SK-N-SH (cell line): ENCODE measurements at regions not wholly inside any gene's neighbourhood (a gene's known extent, or its start where the extent isn't known, plus 50 kb on each side); places are given as distances from the start of the nearest gene placed in this dataset.
A peak's percentile ranks its signal among the peaks of the same experiment; 100 is the strongest.

Source experiments
- CTCF ChIA-PET: fragments of 300-600, 350-600 bp; formaldehyde crosslinking; extraction: SDS; loops from one replicate; lab custom pipeline; 2021; lab: Yijun Ruan, JAX
- POLR2A ChIA-PET: fragments of 350-600 bp; sonication (Branson Sonifier 250); formaldehyde crosslinking; extraction: SDS; loops from one replicate; lab custom pipeline; 2020; ENCODE audit warnings: antibody characterized with exemption, inconsistent platforms; lab: Yijun Ruan, JAX
- DNase-seq: peaks from one replicate; pipeline ENCODE4 v3.0.0; 2012
- H2AFZ ChIP-seq: fragments of 200-600 bp; sonication (generic); 2 replicates; pipeline ENCODE4 v1.8.1; 2016; ENCODE audit warnings: antibody characterized with exemption, mild to moderate bottlenecking, low read depth
- H3F3A ChIP-seq: fragments of 200-600 bp; sonication (generic); replicated peaks from 2 replicates; pipeline ENCODE3; 2016; ENCODE audit warnings: antibody characterized with exemption, mild to moderate bottlenecking; ENCODE audit not compliant: insufficient read depth
- H3K27ac ChIP-seq, 2 experiments: fragments of 200-500 bp in 1 of 2; fragments of 200-600 bp in 1 of 2; sonication (Bioruptor generic) in 1 of 2; sonication (generic), shearing (Covaris generic) in 1 of 2; 2 replicates each; pipeline versions ENCODE4 v1.5.1 to v1.6.1; 2014 to 2016; ENCODE audit warnings: low read depth in 2 of 2, inconsistent platforms in 1 of 2, low read length in 1 of 2, mild to moderate bottlenecking in 1 of 2, mixed read lengths in 1 of 2
- H3K27me3 ChIP-seq: fragments of 200-600 bp; sonication (generic), shearing (Covaris generic); 2 replicates; pipeline ENCODE4 v1.6.1; 2016; ENCODE audit warnings: mixed run types; ENCODE audit not compliant: insufficient read depth
- H3K36me3 ChIP-seq, 2 experiments: fragments of 200-500 bp in 1 of 2; fragments of 200-600 bp in 1 of 2; sonication (Bioruptor generic) in 1 of 2; sonication (generic) in 1 of 2; replicated peaks in 1 of 2; 2 replicates each; pipeline versions ENCODE3 to v1.5.1; 2014 to 2016; ENCODE audit warnings: low read length in 1 of 2, mild to moderate bottlenecking in 1 of 2; ENCODE audit not compliant: insufficient read depth in 2 of 2, control insufficient read depth in 1 of 2
- H3K4me1 ChIP-seq, 2 experiments: fragments of 200-500 bp in 1 of 2; fragments of 200-600 bp in 1 of 2; sonication (Bioruptor generic) in 1 of 2; sonication (generic), shearing (Covaris generic) in 1 of 2; 2 replicates each; pipeline versions ENCODE4 v1.5.1 to v1.6.1; 2014 to 2016; ENCODE audit warnings: low read depth in 1 of 2, low read length in 1 of 2, mixed run types in 1 of 2; ENCODE audit not compliant: insufficient read depth in 2 of 2, control insufficient read depth in 1 of 2
- H3K4me2 ChIP-seq: fragments of 200-600 bp; sonication (generic), shearing (Covaris generic); 2 replicates; pipeline ENCODE4 v1.6.1; 2017; ENCODE audit warnings: mixed run types
- H3K4me3 ChIP-seq, 2 experiments: fragments of 200-500 bp in 1 of 2; fragments of 200-600 bp in 1 of 2; sonication (Bioruptor generic) in 1 of 2; sonication (generic), shearing (Covaris generic) in 1 of 2; 2 replicates each; pipeline versions ENCODE4 v1.5.1 to v1.8.1; 2014 to 2016; ENCODE audit warnings: low read depth in 2 of 2, inconsistent platforms in 1 of 2, low read length in 1 of 2, mild to moderate bottlenecking in 1 of 2, mixed read lengths in 1 of 2, moderate library complexity in 1 of 2
- H3K79me2 ChIP-seq: fragments of 200-600 bp; sonication (generic); 2 replicates; pipeline ENCODE4 v1.8.1; 2017; ENCODE audit warnings: mild to moderate bottlenecking; ENCODE audit not compliant: insufficient read depth
- H3K9ac ChIP-seq: fragments of 200-600 bp; sonication (generic); 2 replicates; pipeline ENCODE4 v1.6.1; 2017; ENCODE audit warnings: mixed run types
- H3K9me2 ChIP-seq: fragments of 200-600 bp; sonication (generic); 2 replicates; pipeline ENCODE4 v1.6.1; 2017; ENCODE audit warnings: mixed run types
- H3K9me3 ChIP-seq: fragments of 200-600 bp; sonication (generic); 2 replicates; pipeline ENCODE4 v1.6.1; 2017; ENCODE audit warnings: mixed run types, mild to moderate bottlenecking, moderate library complexity
- H4K20me1 ChIP-seq: fragments of 200-600 bp; sonication (generic); 2 replicates; pipeline ENCODE4 v1.6.1; 2017; ENCODE audit warnings: mild to moderate bottlenecking, mixed run types; ENCODE audit not compliant: insufficient read depth
- CHD2 ChIP-seq: fragments of 150-350 bp; IDR thresholded peaks from 2 replicates; pipeline ENCODE4 v1.6.1; 2018; ENCODE audit warnings: low read length; ENCODE audit not compliant: partially characterized antibody
- EP300 ChIP-seq, 2 experiments: IDR thresholded peaks; 2 replicates each; pipeline versions ENCODE4 v1.4.0 to v1.6.1; 2012; ENCODE audit warnings: borderline replicate concordance in 1 of 2, low read depth in 1 of 2, low read length in 1 of 2
- FOSL2 ChIP-seq: IDR thresholded peaks from 2 replicates; pipeline ENCODE4 v1.4.0; 2012; ENCODE audit warnings: low read depth, mild to moderate bottlenecking, moderate library complexity, borderline replicate concordance
- FOXJ3 ChIP-seq: sonication (generic); formaldehyde crosslinking; IDR thresholded peaks from 2 replicates; pipeline ENCODE4 v1.5.1; 2020; ENCODE audit warnings: mild to moderate bottlenecking, missing genetic modification reagents
- GABPA ChIP-seq: IDR thresholded peaks from 2 replicates; pipeline ENCODE4 v1.4.0; 2012; ENCODE audit warnings: low read depth, mild to moderate bottlenecking
- JUND ChIP-seq: IDR thresholded peaks from 2 replicates; pipeline ENCODE4 v1.4.0; 2012
- MEF2A ChIP-seq: IDR thresholded peaks from 2 replicates; pipeline ENCODE4 v1.4.0; 2012; ENCODE audit warnings: low read depth, borderline replicate concordance
- MXI1 ChIP-seq: IDR thresholded peaks from 2 replicates; pipeline ENCODE4 v1.6.1; 2012; ENCODE audit warnings: mild to moderate bottlenecking, low read depth, low read length, improper control_type of control experiment
- NRF1 ChIP-seq: IDR thresholded peaks from 2 replicates; pipeline ENCODE4 v1.6.1; 2012; ENCODE audit warnings: low read depth, mild to moderate bottlenecking, low read length
- POLR2AphosphoS5 ChIP-seq: IDR thresholded peaks from 2 replicates; pipeline ENCODE4 v1.6.1; 2012; ENCODE audit warnings: low read depth, low read length
- RCOR1 ChIP-seq: fragments of 150-350 bp; IDR thresholded peaks from 2 replicates; pipeline ENCODE4 v1.6.1; 2017; ENCODE audit warnings: antibody characterized with exemption, low read length
- RXRA ChIP-seq: IDR thresholded peaks from 2 replicates; pipeline ENCODE4 v1.4.0; 2012; ENCODE audit warnings: low read depth, mild to moderate bottlenecking, borderline replicate concordance
- TCF12 ChIP-seq: IDR thresholded peaks from 2 replicates; pipeline ENCODE4 v1.4.0; 2012
- TEAD4 ChIP-seq: IDR thresholded peaks from 2 replicates; pipeline ENCODE4 v1.4.0; 2012; ENCODE audit warnings: mild to moderate bottlenecking, borderline replicate concordance; ENCODE audit not compliant: insufficient read depth
- YY1 ChIP-seq: IDR thresholded peaks from 2 replicates; pipeline ENCODE4 v1.4.0; 2012; ENCODE audit warnings: low read depth, mild to moderate bottlenecking
- WGBS: methylation state at CpG from one replicate; pipeline ENCODE4 v1.1.6; 2017; ENCODE audit warnings: low lambda C conversion rate; 5-methylcytosine and 5-hydroxymethylcytosine counted together
- TF ChIP-seq, protein P1 (sequence below): IDR thresholded peaks from 2 replicates; pipeline ENCODE4; 2012
- TF ChIP-seq, protein P2 (sequence below): IDR thresholded peaks from 2 replicates; pipeline ENCODE4 v1.6.1; 2012; ENCODE audit warnings: mild to moderate bottlenecking, low read depth, low read length, moderate library complexity

DNA sequence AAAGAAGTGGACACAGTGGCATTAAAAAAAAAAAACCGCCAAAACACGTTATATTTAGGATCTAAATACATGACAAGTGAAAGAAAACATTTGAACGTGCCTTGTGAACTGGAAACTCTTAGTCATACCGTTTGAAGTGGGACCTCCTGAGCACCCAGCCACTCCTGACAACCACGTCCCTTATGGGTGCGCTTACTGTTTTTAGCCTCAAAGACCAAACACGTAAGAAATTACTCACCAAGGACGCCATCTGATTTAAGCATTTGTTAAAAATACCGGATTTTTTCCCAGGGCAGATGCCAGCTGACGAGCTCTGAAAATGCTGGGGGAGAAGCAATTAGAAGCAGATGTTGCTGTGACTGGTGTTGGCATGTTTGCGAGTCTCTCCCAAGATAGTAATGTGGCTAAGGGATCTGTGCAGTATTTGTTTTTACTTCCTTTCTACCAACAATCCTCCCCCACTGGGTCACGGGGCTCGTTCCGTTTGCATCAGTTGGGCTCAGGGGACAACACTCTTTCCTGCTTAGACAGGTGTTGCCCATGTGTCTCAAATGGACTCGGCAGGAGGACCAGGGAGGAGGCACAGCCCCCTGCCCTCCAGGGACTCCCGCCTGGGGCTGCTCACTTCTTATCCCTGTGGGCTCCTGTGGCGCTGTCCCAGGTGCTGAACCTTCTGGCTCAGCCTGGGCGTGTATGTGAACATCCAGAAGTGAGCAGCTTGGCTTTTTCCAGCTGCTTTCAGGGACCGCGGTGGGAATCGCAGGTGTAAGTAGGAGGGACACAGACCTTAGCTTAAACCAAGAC is 101.0 kb downstream of the BEGAIN start:
- Histone ChIP-seq H3K27me3 (no peaks in the 10 kb centered on the region), H3K4me1 (peaks cover 4 to 58% of the 10 kb centered on the region in 2 experiments; a peak in 2 of 4 replicates), H3K9me2 (no peaks in the 10 kb centered on the region), H3K27ac (peak overlapping the region; percentile 89 to 96), H3K36me3 (peaks cover 0 to 10% of the 10 kb centered on the region in 2 experiments), H2AFZ (no peak overlapping the region), H4K20me1 (peaks cover 16% of the 10 kb centered on the region), H3K9ac (no peak overlapping the region; the same call in 1 of the 2 replicates), H3K9me3 (no peaks in the 10 kb centered on the region), H3K79me2 (no peaks in the 10 kb centered on the region), H3F3A (peaks cover 20% of the 10 kb centered on the region), H3K4me3 (peak overlapping the region in 1 of 2 experiments; percentile 17; a peak in 1 of 4 replicates), H3K4me2 (peak overlapping the region; percentile 66)
- WGBS, result 25% methylated on average over 21 of the region's 21 CpGs
- DNase-seq, result peak; percentile 74
- TF ChIP-seq POLR2AphosphoS5 (peak; percentile 62; the same call in 1 of the 2 replicates), NRF1 (no peak), TCF12 (peak; percentile 95), CHD2 (peak; percentile 57), MEF2A (0 out of 2 replicates have a peak, but pooled peaks have one; percentile 18), YY1 (no peak), RCOR1 (peak; percentile 65), GABPA (no peak), FOXJ3 (CRISPR knock-in tag) (peak; percentile 48; the same call in 1 of the 2 replicates), MXI1 (0 out of 2 replicates have a peak, but pooled peaks have one; percentile 40), RXRA (no peak; the same call in 1 of the 2 replicates), FOSL2 (peak; percentile 42; the same call in 1 of the 2 replicates), EP300 (IDR thresholded peaks at IDR 0.05; ENCODE audit: borderline replicate concordance in 1 of 2, low read depth in 1 of 2, low read length in 1 of 2) (peak; percentile 54 to 60; a peak in 3 of 4 replicates), TEAD4 (0 out of 2 replicates have a peak, but pooled peaks have one; percentile 28), JUND (0 out of 2 replicates have a peak, but pooled peaks have one; percentile 15)
- TF ChIP-seq, protein P1, sequence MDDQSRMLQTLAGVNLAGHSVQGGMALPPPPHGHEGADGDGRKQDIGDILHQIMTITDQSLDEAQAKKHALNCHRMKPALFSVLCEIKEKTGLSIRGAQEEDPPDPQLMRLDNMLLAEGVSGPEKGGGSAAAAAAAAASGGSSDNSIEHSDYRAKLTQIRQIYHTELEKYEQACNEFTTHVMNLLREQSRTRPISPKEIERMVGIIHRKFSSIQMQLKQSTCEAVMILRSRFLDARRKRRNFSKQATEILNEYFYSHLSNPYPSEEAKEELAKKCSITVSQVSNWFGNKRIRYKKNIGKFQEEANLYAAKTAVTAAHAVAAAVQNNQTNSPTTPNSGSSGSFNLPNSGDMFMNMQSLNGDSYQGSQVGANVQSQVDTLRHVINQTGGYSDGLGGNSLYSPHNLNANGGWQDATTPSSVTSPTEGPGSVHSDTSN, result peak; percentile 41
- TF ChIP-seq, protein P2, sequence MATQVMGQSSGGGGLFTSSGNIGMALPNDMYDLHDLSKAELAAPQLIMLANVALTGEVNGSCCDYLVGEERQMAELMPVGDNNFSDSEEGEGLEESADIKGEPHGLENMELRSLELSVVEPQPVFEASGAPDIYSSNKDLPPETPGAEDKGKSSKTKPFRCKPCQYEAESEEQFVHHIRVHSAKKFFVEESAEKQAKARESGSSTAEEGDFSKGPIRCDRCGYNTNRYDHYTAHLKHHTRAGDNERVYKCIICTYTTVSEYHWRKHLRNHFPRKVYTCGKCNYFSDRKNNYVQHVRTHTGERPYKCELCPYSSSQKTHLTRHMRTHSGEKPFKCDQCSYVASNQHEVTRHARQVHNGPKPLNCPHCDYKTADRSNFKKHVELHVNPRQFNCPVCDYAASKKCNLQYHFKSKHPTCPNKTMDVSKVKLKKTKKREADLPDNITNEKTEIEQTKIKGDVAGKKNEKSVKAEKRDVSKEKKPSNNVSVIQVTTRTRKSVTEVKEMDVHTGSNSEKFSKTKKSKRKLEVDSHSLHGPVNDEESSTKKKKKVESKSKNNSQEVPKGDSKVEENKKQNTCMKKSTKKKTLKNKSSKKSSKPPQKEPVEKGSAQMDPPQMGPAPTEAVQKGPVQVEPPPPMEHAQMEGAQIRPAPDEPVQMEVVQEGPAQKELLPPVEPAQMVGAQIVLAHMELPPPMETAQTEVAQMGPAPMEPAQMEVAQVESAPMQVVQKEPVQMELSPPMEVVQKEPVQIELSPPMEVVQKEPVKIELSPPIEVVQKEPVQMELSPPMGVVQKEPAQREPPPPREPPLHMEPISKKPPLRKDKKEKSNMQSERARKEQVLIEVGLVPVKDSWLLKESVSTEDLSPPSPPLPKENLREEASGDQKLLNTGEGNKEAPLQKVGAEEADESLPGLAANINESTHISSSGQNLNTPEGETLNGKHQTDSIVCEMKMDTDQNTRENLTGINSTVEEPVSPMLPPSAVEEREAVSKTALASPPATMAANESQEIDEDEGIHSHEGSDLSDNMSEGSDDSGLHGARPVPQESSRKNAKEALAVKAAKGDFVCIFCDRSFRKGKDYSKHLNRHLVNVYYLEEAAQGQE, result peak; percentile 99
- POLR2A ChIA-PET, result interaction anchor here (1.7 kb wide), 1 partner anchor 45 kb away, joined by 9 read pairs; no protein-coding TSS in a partner anchor
- CTCF ChIA-PET, result interaction anchor here (0.6 to 1.4 kb wide), 4 partner anchors 10 to 54 kb away, joined by 3 to 6 read pairs (median 5); no protein-coding TSS in a partner anchor
